ENCODE measurements at regions not wholly inside any gene's neighbourhood (a gene's known extent, or its start where the extent isn't known, plus 50 kb on each side); places are given as distances from the start of the nearest gene placed in this dataset.
"Not testable (repeated sequence)": the region's sequence is repeated elsewhere in the genome, so short reads cannot be mapped to it uniquely, and the experiment has no call there.

- peaks cover 15% of the 10 kb centered on the region for H3K4me1 ChIP-seq (ENCODE audit: control insufficient read depth, insufficient read depth, low read length)
- no peak overlapping the region for H3K9ac ChIP-seq (ENCODE audit: low read depth, low read length)
- no peaks in the 10 kb centered on the region for H3K27me3 ChIP-seq (ENCODE audit: control insufficient read depth, insufficient read depth, low read length)
- peaks cover 5% of the 10 kb centered on the region for H3K9me3 ChIP-seq (replicated peaks; ENCODE audit: low read length)
- H3K4me2 ChIP-seq (ENCODE audit: low read length), result no peak overlapping the region
- no peaks in the 10 kb centered on the region for H3K36me3 ChIP-seq (ENCODE audit: insufficient read depth, low read length)
- H3K4me3 ChIP-seq (ENCODE audit: low read length), result no peak overlapping the region
Measured at GRCh38 chr12:9361879-9362326, 153.7 kb upstream of the PZP start.

- H3K4me2 ChIP-seq (ENCODE audit: low read length); H3K27me3 ChIP-seq (ENCODE audit: control insufficient read depth, insufficient read depth, low read length); H3K4me3 ChIP-seq (ENCODE audit: low read length); H3K9ac ChIP-seq (ENCODE audit: low read depth, low read length); H3K36me3 ChIP-seq (ENCODE audit: insufficient read depth, low read length); H3K4me1 ChIP-seq (ENCODE audit: control insufficient read depth, insufficient read depth, low read length); H3K9me3 ChIP-seq (replicated peaks; ENCODE audit: low read length): not testable (repeated sequence)
Measured at GRCh38 chr12:9354009-9354754, 146.0 kb upstream of the PZP start.

- H3K36me3 ChIP-seq (ENCODE audit: insufficient read depth, low read length), result no peaks in the 10 kb centered on the region
- H3K4me2 ChIP-seq (ENCODE audit: low read length), result no peak overlapping the region
- H3K9me3 ChIP-seq (replicated peaks; ENCODE audit: low read length), result peaks cover 5% of the 10 kb centered on the region
- peaks cover 7% of the 10 kb centered on the region for H3K4me1 ChIP-seq (ENCODE audit: control insufficient read depth, insufficient read depth, low read length)
- H3K27me3 ChIP-seq (ENCODE audit: control insufficient read depth, insufficient read depth, low read length), result no peaks in the 10 kb centered on the region
- H3K4me3 ChIP-seq (ENCODE audit: low read length), result no peak overlapping the region
- no peak overlapping the region for H3K9ac ChIP-seq (ENCODE audit: low read depth, low read length)
Measured at GRCh38 chr12:9351136-9351535, 142.9 kb upstream of the PZP start.

- no peaks in the 10 kb centered on the region for H3K36me3 ChIP-seq (ENCODE audit: insufficient read depth, low read length)
- no peak overlapping the region for H3K4me3 ChIP-seq (ENCODE audit: low read length)
- H3K4me2 ChIP-seq (ENCODE audit: low read length), result no peak overlapping the region
- no peaks in the 10 kb centered on the region for H3K27me3 ChIP-seq (ENCODE audit: control insufficient read depth, insufficient read depth, low read length)
- no peak overlapping the region for H3K9ac ChIP-seq (ENCODE audit: low read depth, low read length)
- H3K4me1 ChIP-seq (ENCODE audit: control insufficient read depth, insufficient read depth, low read length), result peaks cover 7% of the 10 kb centered on the region
- H3K9me3 ChIP-seq (replicated peaks; ENCODE audit: low read length), result peaks cover 5% of the 10 kb centered on the region
Measured at GRCh38 chr12:9349888-9350885, 142.0 kb upstream of the PZP start.

GRCh38 chr12:9348906-9349518, 140.8 kb upstream of the PZP start:
- Histone ChIP-seq H3K4me2 (ENCODE audit: low read length) (no peak overlapping the region), H3K4me3 (ENCODE audit: low read length) (no peak overlapping the region), H3K9me3 (replicated peaks; ENCODE audit: low read length) (peaks cover 5% of the 10 kb centered on the region), H3K4me1 (ENCODE audit: control insufficient read depth, insufficient read depth, low read length) (peaks cover 7% of the 10 kb centered on the region), H3K9ac (ENCODE audit: low read depth, low read length) (no peak overlapping the region), H3K27me3 (ENCODE audit: control insufficient read depth, insufficient read depth, low read length) (no peaks in the 10 kb centered on the region), H3K36me3 (ENCODE audit: insufficient read depth, low read length) (no peaks in the 10 kb centered on the region)

- H3K9ac ChIP-seq (ENCODE audit: low read depth, low read length), result no peak overlapping the region
- H3K4me2 ChIP-seq (ENCODE audit: low read length), result no peak overlapping the region
- H3K36me3 ChIP-seq (ENCODE audit: insufficient read depth, low read length), result no peaks in the 10 kb centered on the region
- H3K4me1 ChIP-seq (ENCODE audit: control insufficient read depth, insufficient read depth, low read length), result peaks cover 7% of the 10 kb centered on the region
- no peak overlapping the region for H3K4me3 ChIP-seq (ENCODE audit: low read length)
- no peaks in the 10 kb centered on the region for H3K27me3 ChIP-seq (ENCODE audit: control insufficient read depth, insufficient read depth, low read length)
- no peaks in the 10 kb centered on the region for H3K9me3 ChIP-seq (replicated peaks; ENCODE audit: low read length)
Measured at GRCh38 chr12:9347328-9348127, 139.3 kb upstream of the PZP start.

- Histone ChIP-seq H3K4me2 (ENCODE audit: low read length) (no peak overlapping the region), H3K27me3 (ENCODE audit: control insufficient read depth, insufficient read depth, low read length) (no peaks in the 10 kb centered on the region), H3K4me1 (ENCODE audit: control insufficient read depth, insufficient read depth, low read length) (peaks cover 7% of the 10 kb centered on the region), H3K9me3 (replicated peaks; ENCODE audit: low read length) (no peaks in the 10 kb centered on the region), H3K4me3 (ENCODE audit: low read length) (no peak overlapping the region), H3K9ac (ENCODE audit: low read depth, low read length) (no peak overlapping the region), H3K36me3 (ENCODE audit: insufficient read depth, low read length) (no peaks in the 10 kb centered on the region)
Measured at GRCh38 chr12:9346866-9347327, 138.7 kb upstream of the PZP start.

- Histone ChIP-seq H3K4me3 (ENCODE audit: low read length) (no peak overlapping the region), H3K9ac (ENCODE audit: low read depth, low read length) (no peak overlapping the region), H3K4me1 (ENCODE audit: control insufficient read depth, insufficient read depth, low read length) (peaks cover 11% of the 10 kb centered on the region), H3K9me3 (replicated peaks; ENCODE audit: low read length) (no peaks in the 10 kb centered on the region), H3K36me3 (ENCODE audit: insufficient read depth, low read length) (no peaks in the 10 kb centered on the region), H3K27me3 (ENCODE audit: control insufficient read depth, insufficient read depth, low read length) (no peaks in the 10 kb centered on the region), H3K4me2 (ENCODE audit: low read length) (no peak overlapping the region)
Measured at GRCh38 chr12:9345171-9345570, 137.0 kb upstream of the PZP start.

- H3K27me3 ChIP-seq (ENCODE audit: control insufficient read depth, insufficient read depth, low read length), result no peaks in the 10 kb centered on the region
- H3K9ac ChIP-seq (ENCODE audit: low read depth, low read length), result no peak overlapping the region
- H3K4me1 ChIP-seq (ENCODE audit: control insufficient read depth, insufficient read depth, low read length), result peaks cover 14% of the 10 kb centered on the region
- H3K36me3 ChIP-seq (ENCODE audit: insufficient read depth, low read length), result no peaks in the 10 kb centered on the region
- H3K4me2 ChIP-seq (ENCODE audit: low read length), result no peak overlapping the region
- H3K9me3 ChIP-seq (replicated peaks; ENCODE audit: low read length), result no peaks in the 10 kb centered on the region
- H3K4me3 ChIP-seq (ENCODE audit: low read length), result no peak overlapping the region
Measured at GRCh38 chr12:9344541-9344940, 136.3 kb upstream of the PZP start.

- Histone ChIP-seq H3K9ac (ENCODE audit: low read depth, low read length) (no peak overlapping the region), H3K4me3 (ENCODE audit: low read length) (no peak overlapping the region), H3K4me1 (ENCODE audit: control insufficient read depth, insufficient read depth, low read length) (peaks cover 14% of the 10 kb centered on the region), H3K27me3 (ENCODE audit: control insufficient read depth, insufficient read depth, low read length) (no peaks in the 10 kb centered on the region), H3K36me3 (ENCODE audit: insufficient read depth, low read length) (no peaks in the 10 kb centered on the region), H3K4me2 (ENCODE audit: low read length) (no peak overlapping the region), H3K9me3 (replicated peaks; ENCODE audit: low read length) (no peaks in the 10 kb centered on the region)
Measured at GRCh38 chr12:9343731-9344130, 135.5 kb upstream of the PZP start.
